Activated B cell treated with CpG ODN at 0.5 μM for 24 hours (primary cell): ENCODE measurements at regions not wholly inside any gene's neighbourhood (a gene's known extent, or its start where the extent isn't known, plus 50 kb on each side); places are given as distances from the start of the nearest gene placed in this dataset.

Source experiments
- ATAC-seq: fragments of 200-7000 bp; cut with Tn5 transposase; one replicate; pipeline ENCODE4 v1.10.0; 2021; ENCODE audit warnings: low read depth, mild to moderate bottlenecking, moderate library complexity
- CTCF ChIA-PET: fragments of 350-600 bp; sonication (Branson Sonifier 250); formaldehyde crosslinking; loops from one replicate; lab custom pipeline; 2021; ENCODE audit warnings: antibody characterized with exemption; lab: Charles Lee
- POLR2A ChIA-PET: fragments of 350-600 bp; sonication (Branson Sonifier 250); formaldehyde crosslinking; loops from one replicate; lab custom pipeline; 2021; ENCODE audit warnings: antibody characterized with exemption; lab: Charles Lee
- DNase-seq: peaks from one replicate; pipeline ENCODE4 v3.0.0; 2022
- H3K27ac Mint-ChIP-seq: one replicate; pipeline ENCODE4 v1.8.0; 2020; ENCODE audit warnings: mixed read lengths
- H3K27me3 Mint-ChIP-seq: one replicate; pipeline ENCODE4 v1.8.0; 2021; ENCODE audit warnings: mixed read lengths
- H3K36me3 Mint-ChIP-seq: one replicate; pipeline ENCODE4 v1.8.0; 2021; ENCODE audit warnings: low read depth, mixed read lengths
- H3K4me1 Mint-ChIP-seq: one replicate; pipeline ENCODE4 v1.8.0; 2021; ENCODE audit warnings: mixed read lengths
- H3K4me3 Mint-ChIP-seq: one replicate; pipeline ENCODE4 v1.8.0; 2020; ENCODE audit warnings: mild to moderate bottlenecking, mixed read lengths
- H3K9me3 Mint-ChIP-seq: one replicate; pipeline ENCODE4 v1.8.0; 2020; ENCODE audit warnings: mixed read lengths
- CTCF ChIP-seq: fragments of 200-600 bp; IDR thresholded peaks from one replicate; pipeline ENCODE4 v1.8.0; 2022; ENCODE audit warnings: antibody characterized with exemption, mild to moderate bottlenecking
- intact Hi-C: fragments of 100-400 bp; cut with micrococcal nuclease; formaldehyde crosslinking; loops from one replicate; pipeline ENCODE4 v1.15.1; 2024

- CTCF ChIA-PET: no interaction called here
- TF ChIP-seq CTCF: no peak
- H3K4me3 Mint-ChIP-seq: no peak overlapping the region
- H3K36me3 Mint-ChIP-seq: no peaks in the 10 kb centered on the region
- H3K27me3 Mint-ChIP-seq: peaks cover under 1% of the 10 kb centered on the region
- POLR2A ChIA-PET: no interaction called here
- no peaks in the 10 kb centered on the region for H3K4me1 Mint-ChIP-seq
- no peak overlapping the region for H3K27ac Mint-ChIP-seq
- no peak for DNase-seq
- intact Hi-C loops: no loop called here
- H3K9me3 Mint-ChIP-seq: peaks cover 19% of the 10 kb centered on the region
- ATAC-seq: no peak
Observed at GRCh38 chr1:8176279-8176678, 141.6 kb upstream of the SLC45A1 start.

- ChIA-PET CTCF (interaction anchor here (0.7 kb wide), 1 partner anchor 66 kb away, joined by 3 read pairs; no protein-coding TSS in a partner anchor), POLR2A (no interaction called here)
- intact Hi-C loops: no loop called here
- no peaks in the 10 kb centered on the region for H3K36me3 Mint-ChIP-seq
- no peak overlapping the region for H3K27ac Mint-ChIP-seq
- no peak for ATAC-seq
- H3K9me3 Mint-ChIP-seq: peaks cover 15% of the 10 kb centered on the region
- peaks cover 3% of the 10 kb centered on the region for H3K4me1 Mint-ChIP-seq
- no peak for TF ChIP-seq CTCF
- no peak overlapping the region for H3K4me3 Mint-ChIP-seq
- no peaks in the 10 kb centered on the region for H3K27me3 Mint-ChIP-seq
- DNase-seq: no peak
Observed at GRCh38 chr1:8174807-8175206, 143.1 kb upstream of the SLC45A1 start.

GRCh38 chr1:8171751-8172464 is 145.8 kb upstream of the ERRFI1 start:
- ChIA-PET CTCF (no interaction called here), POLR2A (no interaction called here)
- Mint-ChIP-seq H3K4me1 (peaks cover 11% of the 10 kb centered on the region), H3K4me3 (no peak overlapping the region), H3K27ac (no peak overlapping the region), H3K27me3 (no peaks in the 10 kb centered on the region), H3K9me3 (no peaks in the 10 kb centered on the region), H3K36me3 (no peaks in the 10 kb centered on the region)
- intact Hi-C loops: no loop called here
- no peak for DNase-seq
- ATAC-seq: no peak
- no peak for TF ChIP-seq CTCF

GRCh38 chr1:8170059-8170835 is 144.1 kb upstream of the ERRFI1 start:
- POLR2A ChIA-PET: no interaction called here
- CTCF ChIA-PET: interaction anchor here (0.6 kb wide), 1 partner anchor 153 kb away, joined by 3 read pairs; no protein-coding TSS in a partner anchor
- ATAC-seq (no peak), DNase-seq (no peak)
- H3K9me3 Mint-ChIP-seq: no peaks in the 10 kb centered on the region
- no peaks in the 10 kb centered on the region for H3K36me3 Mint-ChIP-seq
- no peak for TF ChIP-seq CTCF
- intact Hi-C loops: no loop called here
- H3K4me3 Mint-ChIP-seq: no peak overlapping the region
- H3K4me1 Mint-ChIP-seq: peaks cover 11% of the 10 kb centered on the region
- no peaks in the 10 kb centered on the region for H3K27me3 Mint-ChIP-seq
- H3K27ac Mint-ChIP-seq: no peak overlapping the region

- peak overlapping the region; percentile 57 for H3K4me3 Mint-ChIP-seq
- H3K36me3 Mint-ChIP-seq: no peaks in the 10 kb centered on the region
- no peaks in the 10 kb centered on the region for H3K9me3 Mint-ChIP-seq
- ChIA-PET CTCF (interaction anchor here (0.6 kb wide), 1 partner anchor 153 kb away, joined by 3 read pairs; no protein-coding TSS in a partner anchor), POLR2A (no interaction called here)
- H3K27me3 Mint-ChIP-seq: no peaks in the 10 kb centered on the region
- H3K27ac Mint-ChIP-seq: peak overlapping the region; percentile 63
- intact Hi-C loops: no loop called here
- TF ChIP-seq CTCF: no peak
- ATAC-seq: peak; percentile 67
- peaks cover 11% of the 10 kb centered on the region for H3K4me1 Mint-ChIP-seq
- no peak for DNase-seq
Observed at GRCh38 chr1:8169364-8170058, 143.4 kb upstream of the ERRFI1 start.
